GM23338 (cell line): ENCODE measurements at regions not wholly inside any gene's neighbourhood (a gene's known extent, or its start where the extent isn't known, plus 50 kb on each side); places are given as distances from the start of the nearest gene placed in this dataset.

Experiments
- ATAC-seq: fragments of 200-7000 bp; cut with Tn5 transposase; 3 replicates; pipeline ENCODE4 v1.9.1; 2020
- DNase-seq: peaks from one replicate; pipeline ENCODE4 v3.0.0-alpha.2; 2015; ENCODE audit warnings: low spot score
- H2AFZ ChIP-seq: fragments of 200-600 bp; sonication (generic); 2 replicates; pipeline ENCODE4 v1.8.0; 2016; ENCODE audit warnings: antibody characterized with exemption, mild to moderate bottlenecking, moderate library complexity
- H3F3A ChIP-seq: fragments of 200-600 bp; sonication (generic); replicated peaks from 2 replicates; pipeline ENCODE4 v1.8.0; 2017; ENCODE audit warnings: antibody characterized with exemption, mixed run types, low read depth
- H3K27ac ChIP-seq: fragments of 200-600 bp; sonication (generic); 2 replicates; pipeline ENCODE4 v1.6.1; 2016; ENCODE audit warnings: low read depth
- H3K27me3 ChIP-seq: fragments of 200-600 bp; sonication (generic); 2 replicates; pipeline ENCODE4 v1.8.0; 2016; ENCODE audit warnings: mild to moderate bottlenecking, mixed run types, moderate library complexity; ENCODE audit not compliant: insufficient read depth
- H3K36me3 ChIP-seq: fragments of 200-600 bp; sonication (generic); 2 replicates; pipeline ENCODE4 v1.8.0; 2016; ENCODE audit warnings: mild to moderate bottlenecking; ENCODE audit not compliant: insufficient read depth
- H3K4me1 ChIP-seq: fragments of 200-600 bp; sonication (generic); 2 replicates; pipeline ENCODE4 v1.8.0; 2016; ENCODE audit warnings: mild to moderate bottlenecking, moderate library complexity; ENCODE audit not compliant: insufficient read depth
- H3K4me2 ChIP-seq: fragments of 200-600 bp; sonication (generic); 2 replicates; pipeline ENCODE4 v1.7.1; 2017; ENCODE audit warnings: mixed run types
- H3K4me3 ChIP-seq: fragments of 200-600 bp; sonication (generic); 2 replicates; pipeline ENCODE4 v1.6.1; 2016; ENCODE audit warnings: mixed run types
- H3K79me2 ChIP-seq: fragments of 200-600 bp; sonication (generic); replicated peaks from 2 replicates; pipeline ENCODE4 v1.8.0; 2017; ENCODE audit warnings: mild to moderate bottlenecking; ENCODE audit not compliant: insufficient read depth
- H3K9me2 ChIP-seq: fragments of 200-600 bp; sonication (generic); 2 replicates; pipeline ENCODE4 v1.8.0; 2017; ENCODE audit not compliant: insufficient read depth
- H4K20me1 ChIP-seq: fragments of 200-600 bp; sonication (generic); replicated peaks from 2 replicates; pipeline ENCODE4 v1.8.0; 2017; ENCODE audit warnings: mild to moderate bottlenecking; ENCODE audit not compliant: insufficient read depth
- H3K27ac Mint-ChIP-seq: 2 replicates; pipeline ENCODE4 v1.8.0; 2020; ENCODE audit warnings: inconsistent platforms, mild to moderate bottlenecking, moderate library complexity, mixed read lengths
- H3K27me3 Mint-ChIP-seq: 3 replicates; pipeline ENCODE4 v1.8.0; 2022; ENCODE audit warnings: low read depth, mild to moderate bottlenecking, moderate library complexity, mixed read lengths, inconsistent platforms; ENCODE audit not compliant: insufficient read depth, poor library complexity
- H3K36me3 Mint-ChIP-seq: 3 replicates; pipeline ENCODE4 v1.8.0; 2021; ENCODE audit warnings: low read depth, mild to moderate bottlenecking, inconsistent platforms, moderate library complexity, mixed read lengths
- H3K4me1 Mint-ChIP-seq: 3 replicates; pipeline ENCODE4 v1.8.0; 2020; ENCODE audit warnings: mild to moderate bottlenecking, inconsistent platforms, mixed read lengths
- H3K4me3 Mint-ChIP-seq: 3 replicates; pipeline ENCODE4 v1.8.0; 2021; ENCODE audit warnings: moderate library complexity, mild to moderate bottlenecking, inconsistent platforms, mixed read lengths
- H3K9me3 Mint-ChIP-seq: 3 replicates; pipeline ENCODE4 v1.8.0; 2020; ENCODE audit warnings: moderate library complexity, mild to moderate bottlenecking, inconsistent platforms, mixed read lengths
- CTCF ChIP-seq, 2 experiments: fragments of 200-600 bp in 1 of 2; sonication (generic) in 1 of 2; conservative IDR thresholded peaks; 2 replicates each; pipeline versions ENCODE4 v1.5.1 to v1.6.1; 2016 to 2017; ENCODE audit warnings: antibody characterized with exemption in 2 of 2, low read depth in 2 of 2, mild to moderate bottlenecking in 2 of 2, moderate library complexity in 1 of 2
- EZH2 ChIP-seq: fragments of 200-600 bp; sonication (generic); IDR thresholded peaks from one replicate; pipeline ENCODE4 v1.8.0; 2017; ENCODE audit warnings: antibody characterized with exemption, mild to moderate bottlenecking, low read depth; ENCODE audit not compliant: unreplicated experiment
- EZH2phosphoT487 ChIP-seq: fragments of 200-600 bp; sonication (generic); IDR thresholded peaks from one replicate; pipeline ENCODE4 v1.8.1; 2018; ENCODE audit warnings: antibody characterized with exemption; ENCODE audit not compliant: unreplicated experiment
- JUNB ChIP-seq: IDR thresholded peaks from one replicate; pipeline ENCODE4 v1.6.1; 2016; ENCODE audit warnings: antibody characterized with exemption; ENCODE audit not compliant: unreplicated experiment
- NANOG ChIP-seq: IDR thresholded peaks from 2 replicates; pipeline ENCODE4 v1.6.1; 2016; ENCODE audit warnings: antibody characterized with exemption, borderline replicate concordance
- POLR2AphosphoS5 ChIP-seq: IDR thresholded peaks from 2 replicates; pipeline ENCODE4 v1.6.1; 2016; ENCODE audit warnings: antibody characterized with exemption, low read depth
- STAT1 ChIP-seq: IDR thresholded peaks from one replicate; pipeline ENCODE4 v1.6.1; 2016; ENCODE audit warnings: antibody characterized with exemption; ENCODE audit not compliant: unreplicated experiment
- ZNF114 ChIP-seq: fragments of 250-450 bp; sonication (Bioruptor Pico); IDR thresholded peaks from 2 replicates; pipeline ENCODE4 v1.5.0; 2020; ENCODE audit warnings: mild to moderate bottlenecking, moderate library complexity
- TF ChIP-seq, protein P1 (sequence below): fragments of 250-450 bp; sonication (Bioruptor Pico); IDR thresholded peaks from 2 replicates; pipeline ENCODE4 v1.5.0; 2020; ENCODE audit warnings: mild to moderate bottlenecking, moderate library complexity
- TF ChIP-seq, protein P2 (sequence below): IDR thresholded peaks from 2 replicates; pipeline ENCODE4 v1.6.1; 2016; ENCODE audit warnings: antibody characterized with exemption
- TF ChIP-seq, protein P3 (sequence below): IDR thresholded peaks from one replicate; pipeline ENCODE4 v1.6.1; 2018; ENCODE audit warnings: antibody characterized with exemption; ENCODE audit not compliant: unreplicated experiment

GRCh38 chr6:47362857-47363461 is 53.3 kb upstream of the TNFRSF21 start (continued):
- TF ChIP-seq, protein P1, sequence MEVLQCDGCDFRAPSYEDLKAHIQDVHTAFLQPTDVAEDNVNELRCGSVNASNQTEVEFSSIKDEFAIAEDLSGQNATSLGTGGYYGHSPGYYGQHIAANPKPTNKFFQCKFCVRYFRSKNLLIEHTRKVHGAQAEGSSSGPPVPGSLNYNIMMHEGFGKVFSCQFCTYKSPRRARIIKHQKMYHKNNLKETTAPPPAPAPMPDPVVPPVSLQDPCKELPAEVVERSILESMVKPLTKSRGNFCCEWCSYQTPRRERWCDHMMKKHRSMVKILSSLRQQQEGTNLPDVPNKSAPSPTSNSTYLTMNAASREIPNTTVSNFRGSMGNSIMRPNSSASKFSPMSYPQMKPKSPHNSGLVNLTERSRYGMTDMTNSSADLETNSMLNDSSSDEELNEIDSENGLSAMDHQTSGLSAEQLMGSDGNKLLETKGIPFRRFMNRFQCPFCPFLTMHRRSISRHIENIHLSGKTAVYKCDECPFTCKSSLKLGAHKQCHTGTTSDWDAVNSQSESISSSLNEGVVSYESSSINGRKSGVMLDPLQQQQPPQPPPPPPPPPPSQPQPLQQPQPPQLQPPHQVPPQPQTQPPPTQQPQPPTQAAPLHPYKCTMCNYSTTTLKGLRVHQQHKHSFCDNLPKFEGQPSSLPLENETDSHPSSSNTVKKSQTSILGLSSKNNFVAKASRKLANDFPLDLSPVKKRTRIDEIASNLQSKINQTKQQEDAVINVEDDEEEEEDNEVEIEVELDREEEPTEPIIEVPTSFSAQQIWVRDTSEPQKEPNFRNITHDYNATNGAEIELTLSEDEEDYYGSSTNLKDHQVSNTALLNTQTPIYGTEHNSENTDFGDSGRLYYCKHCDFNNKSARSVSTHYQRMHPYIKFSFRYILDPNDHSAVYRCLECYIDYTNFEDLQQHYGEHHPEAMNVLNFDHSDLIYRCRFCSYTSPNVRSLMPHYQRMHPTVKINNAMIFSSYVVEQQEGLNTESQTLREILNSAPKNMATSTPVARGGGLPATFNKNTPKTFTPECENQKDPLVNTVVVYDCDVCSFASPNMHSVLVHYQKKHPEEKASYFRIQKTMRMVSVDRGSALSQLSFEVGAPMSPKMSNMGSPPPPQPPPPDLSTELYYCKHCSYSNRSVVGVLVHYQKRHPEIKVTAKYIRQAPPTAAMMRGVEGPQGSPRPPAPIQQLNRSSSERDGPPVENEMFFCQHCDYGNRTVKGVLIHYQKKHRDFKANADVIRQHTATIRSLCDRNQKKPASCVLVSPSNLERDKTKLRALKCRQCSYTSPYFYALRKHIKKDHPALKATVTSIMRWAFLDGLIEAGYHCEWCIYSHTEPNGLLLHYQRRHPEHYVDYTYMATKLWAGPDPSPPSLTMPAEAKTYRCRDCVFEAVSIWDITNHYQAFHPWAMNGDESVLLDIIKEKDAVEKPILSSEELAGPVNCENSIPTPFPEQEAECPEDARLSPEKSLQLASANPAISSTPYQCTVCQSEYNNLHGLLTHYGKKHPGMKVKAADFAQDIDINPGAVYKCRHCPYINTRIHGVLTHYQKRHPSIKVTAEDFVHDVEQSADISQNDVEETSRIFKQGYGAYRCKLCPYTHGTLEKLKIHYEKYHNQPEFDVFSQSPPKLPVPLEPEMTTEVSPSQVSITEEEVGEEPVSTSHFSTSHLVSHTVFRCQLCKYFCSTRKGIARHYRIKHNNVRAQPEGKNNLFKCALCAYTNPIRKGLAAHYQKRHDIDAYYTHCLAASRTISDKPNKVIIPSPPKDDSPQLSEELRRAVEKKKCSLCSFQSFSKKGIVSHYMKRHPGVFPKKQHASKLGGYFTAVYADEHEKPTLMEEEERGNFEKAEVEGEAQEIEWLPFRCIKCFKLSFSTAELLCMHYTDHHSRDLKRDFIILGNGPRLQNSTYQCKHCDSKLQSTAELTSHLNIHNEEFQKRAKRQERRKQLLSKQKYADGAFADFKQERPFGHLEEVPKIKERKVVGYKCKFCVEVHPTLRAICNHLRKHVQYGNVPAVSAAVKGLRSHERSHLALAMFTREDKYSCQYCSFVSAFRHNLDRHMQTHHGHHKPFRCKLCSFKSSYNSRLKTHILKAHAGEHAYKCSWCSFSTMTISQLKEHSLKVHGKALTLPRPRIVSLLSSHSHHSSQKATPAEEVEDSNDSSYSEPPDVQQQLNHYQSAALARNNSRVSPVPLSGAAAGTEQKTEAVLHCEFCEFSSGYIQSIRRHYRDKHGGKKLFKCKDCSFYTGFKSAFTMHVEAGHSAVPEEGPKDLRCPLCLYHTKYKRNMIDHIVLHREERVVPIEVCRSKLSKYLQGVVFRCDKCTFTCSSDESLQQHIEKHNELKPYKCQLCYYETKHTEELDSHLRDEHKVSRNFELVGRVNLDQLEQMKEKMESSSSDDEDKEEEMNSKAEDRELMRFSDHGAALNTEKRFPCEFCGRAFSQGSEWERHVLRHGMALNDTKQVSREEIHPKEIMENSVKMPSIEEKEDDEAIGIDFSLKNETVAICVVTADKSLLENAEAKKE (CRISPR knock-in tag) = no peak
- TF ChIP-seq, protein P2, sequence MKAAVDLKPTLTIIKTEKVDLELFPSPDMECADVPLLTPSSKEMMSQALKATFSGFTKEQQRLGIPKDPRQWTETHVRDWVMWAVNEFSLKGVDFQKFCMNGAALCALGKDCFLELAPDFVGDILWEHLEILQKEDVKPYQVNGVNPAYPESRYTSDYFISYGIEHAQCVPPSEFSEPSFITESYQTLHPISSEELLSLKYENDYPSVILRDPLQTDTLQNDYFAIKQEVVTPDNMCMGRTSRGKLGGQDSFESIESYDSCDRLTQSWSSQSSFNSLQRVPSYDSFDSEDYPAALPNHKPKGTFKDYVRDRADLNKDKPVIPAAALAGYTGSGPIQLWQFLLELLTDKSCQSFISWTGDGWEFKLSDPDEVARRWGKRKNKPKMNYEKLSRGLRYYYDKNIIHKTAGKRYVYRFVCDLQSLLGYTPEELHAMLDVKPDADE = no peak
- TF ChIP-seq CTCF (conservative IDR thresholded peaks at IDR 0.05; ENCODE audit: low read depth in 2 of 2) = no peak
- TF ChIP-seq POLR2AphosphoS5 = no peak
- TF ChIP-seq NANOG = no peak

GRCh38 chr6:47363736-47364135 is 54.0 kb upstream of the TNFRSF21 start:
- no peaks in the 10 kb centered on the region for H3K9me3 Mint-ChIP-seq
- H3K27ac ChIP-seq = no peak overlapping the region
- peaks cover 1% of the 10 kb centered on the region for H3K27me3 Mint-ChIP-seq
- H3K4me3 Mint-ChIP-seq = no peak overlapping the region
- H3K4me3 ChIP-seq = no peak overlapping the region
- H4K20me1 ChIP-seq = no peaks in the 10 kb centered on the region
- H2AFZ ChIP-seq = no peak overlapping the region
- H3K36me3 Mint-ChIP-seq = no peaks in the 10 kb centered on the region
- no peaks in the 10 kb centered on the region; the same call in 1 of the 2 replicates for H3K9me2 ChIP-seq
- DNase-seq = peak; percentile 15
- ATAC-seq = no peak
- no peaks in the 10 kb centered on the region for H3K36me3 ChIP-seq
- H3F3A ChIP-seq = no peaks in the 10 kb centered on the region
- no peaks in the 10 kb centered on the region for H3K79me2 ChIP-seq
- H3K4me1 Mint-ChIP-seq = peaks cover 16% of the 10 kb centered on the region; the same call in 2 of the 3 replicates
- H3K4me2 ChIP-seq = no peak overlapping the region
- no peaks in the 10 kb centered on the region for H3K27me3 ChIP-seq
- H3K27ac Mint-ChIP-seq = no peak overlapping the region
- H3K4me1 ChIP-seq = peaks cover 4% of the 10 kb centered on the region; the same call in 1 of the 2 replicates
- TF ChIP-seq, protein P3, sequence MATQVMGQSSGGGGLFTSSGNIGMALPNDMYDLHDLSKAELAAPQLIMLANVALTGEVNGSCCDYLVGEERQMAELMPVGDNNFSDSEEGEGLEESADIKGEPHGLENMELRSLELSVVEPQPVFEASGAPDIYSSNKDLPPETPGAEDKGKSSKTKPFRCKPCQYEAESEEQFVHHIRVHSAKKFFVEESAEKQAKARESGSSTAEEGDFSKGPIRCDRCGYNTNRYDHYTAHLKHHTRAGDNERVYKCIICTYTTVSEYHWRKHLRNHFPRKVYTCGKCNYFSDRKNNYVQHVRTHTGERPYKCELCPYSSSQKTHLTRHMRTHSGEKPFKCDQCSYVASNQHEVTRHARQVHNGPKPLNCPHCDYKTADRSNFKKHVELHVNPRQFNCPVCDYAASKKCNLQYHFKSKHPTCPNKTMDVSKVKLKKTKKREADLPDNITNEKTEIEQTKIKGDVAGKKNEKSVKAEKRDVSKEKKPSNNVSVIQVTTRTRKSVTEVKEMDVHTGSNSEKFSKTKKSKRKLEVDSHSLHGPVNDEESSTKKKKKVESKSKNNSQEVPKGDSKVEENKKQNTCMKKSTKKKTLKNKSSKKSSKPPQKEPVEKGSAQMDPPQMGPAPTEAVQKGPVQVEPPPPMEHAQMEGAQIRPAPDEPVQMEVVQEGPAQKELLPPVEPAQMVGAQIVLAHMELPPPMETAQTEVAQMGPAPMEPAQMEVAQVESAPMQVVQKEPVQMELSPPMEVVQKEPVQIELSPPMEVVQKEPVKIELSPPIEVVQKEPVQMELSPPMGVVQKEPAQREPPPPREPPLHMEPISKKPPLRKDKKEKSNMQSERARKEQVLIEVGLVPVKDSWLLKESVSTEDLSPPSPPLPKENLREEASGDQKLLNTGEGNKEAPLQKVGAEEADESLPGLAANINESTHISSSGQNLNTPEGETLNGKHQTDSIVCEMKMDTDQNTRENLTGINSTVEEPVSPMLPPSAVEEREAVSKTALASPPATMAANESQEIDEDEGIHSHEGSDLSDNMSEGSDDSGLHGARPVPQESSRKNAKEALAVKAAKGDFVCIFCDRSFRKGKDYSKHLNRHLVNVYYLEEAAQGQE = no peak
- no peak for TF ChIP-seq POLR2AphosphoS5
- TF ChIP-seq STAT1 = no peak
- TF ChIP-seq EZH2phosphoT487 = no peak
- TF ChIP-seq EZH2 = no peak
- TF ChIP-seq, protein P2 = no peak
- TF ChIP-seq NANOG = no peak
- no peak for TF ChIP-seq ZNF114 (CRISPR knock-in tag)
- no peak for TF ChIP-seq JUNB
